Naive B cell (primary cell): ENCODE measurements at regions not wholly inside any gene's neighbourhood (a gene's known extent, or its start where the extent isn't known, plus 50 kb on each side); places are given as distances from the start of the nearest gene placed in this dataset.

Experiments used
- ATAC-seq, 2 donors: fragments of 150-1000 bp; cut with Tn5 transposase; 2 replicates each; pipeline ENCODE4 v1.10.0; 2021; ENCODE audit warnings: low read depth in 2 of 2, mild to moderate bottlenecking in 2 of 2, moderate library complexity in 2 of 2
- DNase-seq: peaks from one replicate; pipeline ENCODE4 v3.0.0; 2022
- H3K27ac Mint-ChIP-seq, 6 donors: one replicate each; pipeline ENCODE4 v1.8.0; 2020 to 2022; ENCODE audit warnings: mild to moderate bottlenecking in 6 of 6, mixed read lengths in 6 of 6, moderate library complexity in 5 of 6, inconsistent platforms in 2 of 6
- H3K27me3 Mint-ChIP-seq, 3 donors: one replicate each; pipeline ENCODE4 v1.8.0; 2021 to 2022; ENCODE audit warnings: mixed read lengths in 3 of 3, mild to moderate bottlenecking in 1 of 3
- H3K36me3 Mint-ChIP-seq, 2 donors: one replicate each; pipeline ENCODE4 v1.8.0; 2020 to 2022; ENCODE audit warnings: mixed read lengths in 2 of 2, inconsistent platforms in 1 of 2, mild to moderate bottlenecking in 1 of 2
- H3K4me1 Mint-ChIP-seq, 3 donors: one replicate each; pipeline ENCODE4 v1.8.0; 2020 to 2022; ENCODE audit warnings: mixed read lengths in 3 of 3, inconsistent platforms in 1 of 3, mild to moderate bottlenecking in 1 of 3, moderate library complexity in 1 of 3
- H3K4me3 Mint-ChIP-seq, 8 donors: one replicate each; pipeline ENCODE4 v1.8.0; 2020 to 2022; ENCODE audit warnings: mild to moderate bottlenecking in 8 of 8, mixed read lengths in 8 of 8, moderate library complexity in 8 of 8, inconsistent platforms in 2 of 8
- H3K9me3 Mint-ChIP-seq, 7 donors: one replicate each; pipeline ENCODE4 v1.8.0; 2020 to 2022; ENCODE audit warnings: mixed read lengths in 7 of 7, mild to moderate bottlenecking in 5 of 7, inconsistent platforms in 2 of 7, moderate library complexity in 1 of 7

DNA sequence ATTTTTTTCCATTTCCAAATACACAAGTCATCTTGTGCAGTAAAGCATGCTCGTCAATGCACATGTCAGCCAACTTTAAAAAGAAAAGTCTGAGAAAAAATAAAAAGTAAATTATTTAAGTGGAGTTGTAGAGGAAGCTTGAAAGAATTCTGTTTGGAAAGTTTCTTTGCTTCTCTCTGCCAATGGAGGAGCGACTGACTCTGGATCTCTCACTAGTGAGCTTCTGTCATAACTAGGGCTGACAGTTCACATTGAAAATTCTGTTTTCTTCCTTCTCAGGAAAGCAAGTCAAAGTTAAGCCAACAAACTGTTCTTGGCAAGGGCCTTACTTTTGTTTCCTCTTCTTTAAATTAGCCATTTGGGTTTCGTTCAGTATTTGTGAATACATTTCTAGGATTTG, 298.2 kb downstream of the POU4F1 start:
- DNase-seq (no peak), ATAC-seq (no peak)
- H3K9me3 Mint-ChIP-seq = no peaks in the 10 kb centered on the region
- H3K4me3 Mint-ChIP-seq = no peak overlapping the region
- H3K4me1 Mint-ChIP-seq = no peaks in the 10 kb centered on the region
- H3K36me3 Mint-ChIP-seq = no peaks in the 10 kb centered on the region
- H3K27me3 Mint-ChIP-seq = peaks cover 0 to 8% (median 0%) of the 10 kb centered on the region in 3 donors
- H3K27ac Mint-ChIP-seq = no peak overlapping the region

DNA sequence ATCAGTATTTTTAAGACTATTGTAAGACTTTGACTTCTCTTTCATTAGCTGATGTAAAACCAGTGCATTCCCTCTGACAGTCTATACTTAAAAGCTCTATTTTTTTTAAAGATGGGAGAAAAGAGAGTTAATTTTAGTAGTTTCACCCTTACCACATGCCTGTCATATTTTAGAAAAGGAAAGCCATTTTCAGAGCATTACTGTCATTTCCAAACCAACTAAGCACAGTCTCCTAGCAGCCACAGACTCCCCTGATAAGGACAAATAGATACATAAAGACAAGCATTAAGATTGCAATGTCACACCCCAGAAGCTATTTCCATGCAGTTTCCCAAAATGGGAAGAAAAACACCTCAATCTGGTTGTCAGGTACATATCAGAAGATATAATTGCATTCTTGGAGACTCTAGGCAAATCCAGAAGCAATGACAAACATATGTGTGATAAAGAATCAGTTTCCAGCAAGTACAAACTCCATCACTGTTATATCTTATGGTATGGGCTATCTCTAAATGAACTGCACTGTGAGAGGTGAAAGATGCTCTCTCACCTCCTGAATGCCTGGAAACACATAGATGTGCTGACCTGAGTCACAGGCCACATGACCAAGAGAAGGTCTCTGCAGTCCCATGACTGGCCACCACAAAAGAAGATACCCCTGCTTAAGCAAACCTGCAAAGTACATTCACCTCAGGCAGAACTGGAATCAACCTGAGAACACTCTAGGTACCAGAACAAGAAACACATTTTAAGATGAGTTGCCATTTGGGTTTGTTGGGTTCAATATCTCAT, 303.3 kb downstream of the POU4F1 start:
- DNase-seq (no peak), ATAC-seq (no peak)
- H3K4me1 Mint-ChIP-seq = no peaks in the 10 kb centered on the region
- no peaks in the 10 kb centered on the region for H3K36me3 Mint-ChIP-seq
- peaks cover 0 to 7% (median 3%) of the 10 kb centered on the region in 3 donors for H3K27me3 Mint-ChIP-seq
- H3K4me3 Mint-ChIP-seq = no peak overlapping the region
- no peak overlapping the region for H3K27ac Mint-ChIP-seq
- peaks cover 0 to 3% (median 0%) of the 10 kb centered on the region in 7 donors for H3K9me3 Mint-ChIP-seq

DNA sequence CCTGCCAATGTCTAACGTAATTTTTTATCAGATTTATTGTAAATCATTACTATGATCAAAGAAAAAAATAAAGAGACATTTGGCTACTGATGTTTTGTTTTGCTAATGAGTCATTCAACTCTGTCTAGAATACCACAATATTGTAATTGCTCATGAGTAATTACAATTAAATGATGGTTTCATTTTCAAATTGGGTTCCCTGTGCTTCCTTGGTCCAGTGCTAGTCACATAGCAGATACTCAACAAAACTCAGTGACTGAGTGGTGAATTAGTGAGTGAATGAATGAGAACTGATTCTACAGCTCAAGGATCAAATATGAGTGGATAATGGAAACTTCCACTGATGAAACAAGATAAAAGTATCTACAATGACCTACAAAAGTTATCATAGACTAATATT, 304.7 kb downstream of the POU4F1 start:
- peaks cover 0 to 3% (median 0%) of the 10 kb centered on the region in 7 donors for H3K9me3 Mint-ChIP-seq
- H3K4me3 Mint-ChIP-seq = no peak overlapping the region
- ATAC-seq = no peak
- H3K27ac Mint-ChIP-seq = no peak overlapping the region
- DNase-seq = no peak
- H3K36me3 Mint-ChIP-seq = no peaks in the 10 kb centered on the region
- H3K4me1 Mint-ChIP-seq = no peaks in the 10 kb centered on the region
- peaks cover 0 to 7% (median 0%) of the 10 kb centered on the region in 3 donors for H3K27me3 Mint-ChIP-seq

DNA sequence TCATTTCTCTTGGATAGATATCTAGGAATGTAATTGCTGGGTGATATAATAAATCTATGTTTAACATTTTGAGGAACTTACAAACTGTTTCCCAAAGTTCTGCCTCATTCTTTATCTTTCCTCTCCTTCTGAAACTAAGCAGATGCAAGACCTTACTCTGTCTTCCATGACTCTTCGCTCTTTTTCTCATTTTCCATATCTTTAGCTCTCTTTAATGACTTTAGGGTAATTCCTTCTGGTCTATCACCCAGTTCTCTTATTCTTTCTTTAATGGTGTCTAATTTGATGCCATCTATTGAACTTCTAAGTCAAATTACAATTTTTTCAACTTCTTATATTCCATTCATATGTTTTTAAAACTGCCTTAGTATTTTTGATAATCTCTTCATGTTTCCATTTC, 316.6 kb downstream of the POU4F1 start:
- Mint-ChIP-seq H3K27ac (no peak overlapping the region), H3K4me3 (no peak overlapping the region), H3K9me3 (peaks cover 12 to 34% (median 14%) of the 10 kb centered on the region in 7 donors), H3K36me3 (peaks cover 0 to 8% of the 10 kb centered on the region in 2 donors), H3K4me1 (no peaks in the 10 kb centered on the region), H3K27me3 (no peaks in the 10 kb centered on the region)
- no peak for DNase-seq
- ATAC-seq = no peak

DNA sequence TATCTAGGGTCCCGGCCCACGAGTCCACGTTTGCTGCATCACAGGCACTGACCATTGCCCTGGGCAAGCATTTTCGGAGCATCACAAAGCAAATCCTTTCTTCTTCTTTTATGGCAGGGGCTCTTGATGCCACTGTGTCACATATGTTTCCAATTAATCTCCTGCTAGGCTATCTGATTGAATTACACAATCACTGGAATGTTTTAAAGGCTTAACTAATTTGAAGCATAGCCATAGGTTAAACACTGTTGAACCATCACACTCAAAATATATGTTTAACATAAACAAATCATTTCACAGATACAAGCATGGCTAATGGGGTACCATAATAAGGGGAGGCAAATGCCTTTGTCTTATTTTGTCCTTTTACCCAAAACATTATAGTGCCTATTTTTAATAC, 338.3 kb downstream of the POU4F1 start:
- H3K9me3 Mint-ChIP-seq = peaks cover 0 to 10% (median 7%) of the 10 kb centered on the region in 7 donors
- no peaks in the 10 kb centered on the region for H3K27me3 Mint-ChIP-seq
- H3K4me3 Mint-ChIP-seq = no peak overlapping the region
- no peak for DNase-seq
- ATAC-seq = no peak
- no peaks in the 10 kb centered on the region for H3K36me3 Mint-ChIP-seq
- H3K4me1 Mint-ChIP-seq = no peaks in the 10 kb centered on the region
- no peak overlapping the region for H3K27ac Mint-ChIP-seq

DNA sequence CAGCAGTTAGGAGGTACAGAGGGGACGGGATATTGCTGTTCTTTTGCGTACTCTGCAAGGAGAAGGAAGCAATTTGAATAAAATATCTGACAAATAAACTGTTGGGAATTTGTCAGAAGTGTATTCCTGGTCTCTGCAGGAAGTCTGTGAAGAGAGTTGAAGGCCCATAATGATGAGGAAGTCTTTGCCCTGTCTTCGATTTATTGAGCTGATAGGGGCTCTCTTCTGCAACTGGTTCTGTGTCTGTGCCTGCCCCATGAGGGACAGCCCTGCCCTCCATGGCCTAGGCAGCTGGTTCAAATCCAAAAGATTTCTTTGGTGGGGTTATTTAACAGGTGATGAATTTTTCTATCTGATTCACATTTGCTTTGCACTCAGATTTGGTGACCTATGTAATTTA, 339.7 kb upstream of the EDNRB start:
- no peak for DNase-seq
- H3K4me1 Mint-ChIP-seq = no peaks in the 10 kb centered on the region
- H3K27ac Mint-ChIP-seq = no peak overlapping the region
- no peak overlapping the region for H3K4me3 Mint-ChIP-seq
- ATAC-seq = no peak
- H3K36me3 Mint-ChIP-seq = no peaks in the 10 kb centered on the region
- peaks cover 0 to 5% (median 0%) of the 10 kb centered on the region in 3 donors for H3K27me3 Mint-ChIP-seq
- peaks cover 0 to 11% (median 7%) of the 10 kb centered on the region in 7 donors for H3K9me3 Mint-ChIP-seq

DNA sequence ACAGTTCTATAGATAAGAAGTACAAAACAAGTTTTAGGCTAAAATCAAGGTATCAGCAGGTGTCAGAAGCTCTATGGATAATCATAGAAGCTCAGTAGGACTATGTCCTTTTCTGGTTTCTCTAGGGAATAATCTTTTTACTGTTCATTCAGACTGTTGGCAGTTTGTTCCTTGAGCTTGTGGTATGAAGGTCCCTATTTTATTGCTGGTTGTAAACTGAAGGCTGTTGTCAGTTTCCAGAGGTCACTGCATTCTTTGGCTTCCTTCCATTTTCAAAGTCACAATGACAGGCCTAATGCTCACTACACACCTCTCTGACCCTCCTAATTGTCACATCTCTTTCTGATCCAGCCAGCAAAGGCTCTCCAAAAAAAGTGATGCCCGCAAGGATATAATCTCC, 337.9 kb upstream of the EDNRB start:
- Mint-ChIP-seq H3K4me3 (no peak overlapping the region), H3K27me3 (peaks cover 0 to 10% (median 0%) of the 10 kb centered on the region in 3 donors), H3K9me3 (peaks cover 0 to 11% (median 7%) of the 10 kb centered on the region in 7 donors), H3K27ac (no peak overlapping the region), H3K4me1 (no peaks in the 10 kb centered on the region), H3K36me3 (no peaks in the 10 kb centered on the region)
- DNase-seq (no peak), ATAC-seq (no peak)

DNA sequence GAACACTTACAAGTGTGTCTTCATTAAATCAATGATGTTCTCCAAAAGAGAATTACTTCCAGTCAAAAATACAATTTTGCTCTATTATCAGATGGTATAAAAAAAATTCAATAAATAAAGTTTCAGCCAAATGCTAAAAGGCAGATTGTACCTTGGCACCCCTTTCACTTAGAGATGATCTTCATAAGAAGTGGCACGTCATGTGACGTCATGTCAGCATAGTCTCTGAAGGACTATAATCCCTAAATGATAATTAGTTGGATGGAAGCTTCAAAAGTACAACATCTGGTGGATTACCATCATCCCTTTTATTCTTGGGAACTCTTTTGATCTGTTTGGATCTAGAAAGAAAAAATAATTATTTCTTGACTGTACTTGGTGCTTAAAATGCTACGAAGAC, 335.5 kb upstream of the EDNRB start:
- H3K9me3 Mint-ChIP-seq = no peaks in the 10 kb centered on the region
- DNase-seq (no peak), ATAC-seq (no peak)
- H3K4me1 Mint-ChIP-seq = no peaks in the 10 kb centered on the region
- no peak overlapping the region for H3K27ac Mint-ChIP-seq
- no peaks in the 10 kb centered on the region for H3K36me3 Mint-ChIP-seq
- peaks cover 0 to 10% (median 0%) of the 10 kb centered on the region in 3 donors for H3K27me3 Mint-ChIP-seq
- no peak overlapping the region for H3K4me3 Mint-ChIP-seq

DNA sequence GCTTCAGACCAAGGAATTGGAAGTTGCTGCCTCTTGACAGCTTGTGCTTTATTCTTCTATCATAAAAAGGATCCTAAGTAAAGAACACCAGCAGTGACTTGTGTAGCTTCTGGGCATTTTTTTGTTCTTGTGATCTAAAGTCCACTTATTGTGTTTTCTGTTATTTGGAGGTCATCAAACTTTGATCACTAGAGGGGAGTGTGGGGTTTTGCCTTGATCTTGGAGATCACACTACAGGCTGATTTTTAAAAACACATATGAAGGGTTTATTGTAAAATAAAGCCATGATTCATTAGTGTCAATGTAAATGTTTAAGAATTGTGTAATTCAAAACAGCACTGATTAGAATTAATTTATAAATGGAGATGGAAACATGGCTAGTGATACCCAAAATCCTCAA, 328.7 kb upstream of the EDNRB start:
- H3K4me1 Mint-ChIP-seq = no peaks in the 10 kb centered on the region
- H3K4me3 Mint-ChIP-seq = no peak overlapping the region
- no peak overlapping the region for H3K27ac Mint-ChIP-seq
- DNase-seq = no peak
- H3K36me3 Mint-ChIP-seq = no peaks in the 10 kb centered on the region
- H3K27me3 Mint-ChIP-seq = no peaks in the 10 kb centered on the region
- ATAC-seq = no peak
- H3K9me3 Mint-ChIP-seq = no peaks in the 10 kb centered on the region

DNA sequence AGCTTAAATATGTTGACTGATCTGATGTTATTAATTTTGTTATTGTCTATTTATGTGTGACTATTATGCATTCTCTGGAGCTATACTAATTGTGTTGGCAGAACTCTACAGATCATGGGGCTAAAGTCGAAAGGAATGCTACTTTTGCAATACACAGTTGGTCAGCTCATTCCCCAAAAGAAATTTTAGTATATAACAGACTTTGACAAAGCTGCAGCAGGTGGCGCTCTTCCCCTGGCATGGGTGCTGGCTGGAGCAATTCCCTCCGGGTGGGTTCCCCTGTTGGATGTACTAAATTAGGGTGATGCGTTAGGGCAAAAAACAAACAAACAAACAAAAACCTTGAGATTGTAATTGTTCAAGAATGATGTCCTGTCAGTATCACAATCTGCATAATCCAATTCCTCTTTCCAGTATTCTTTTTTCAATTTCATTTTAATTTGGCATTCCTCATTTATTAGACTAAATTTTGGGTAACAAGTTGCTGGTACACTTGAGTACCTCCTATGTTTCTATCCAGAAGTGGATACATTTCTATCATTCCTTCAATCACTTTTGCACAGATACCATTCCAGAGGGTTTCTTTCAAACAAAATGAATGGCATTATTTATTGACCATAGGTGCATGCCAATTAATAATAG, 322.8 kb upstream of the EDNRB start:
- H3K4me1 Mint-ChIP-seq = no peaks in the 10 kb centered on the region
- no peaks in the 10 kb centered on the region for H3K9me3 Mint-ChIP-seq
- H3K4me3 Mint-ChIP-seq = no peak overlapping the region
- ATAC-seq = no peak
- no peaks in the 10 kb centered on the region for H3K27me3 Mint-ChIP-seq
- H3K27ac Mint-ChIP-seq = no peak overlapping the region
- no peak for DNase-seq
- no peaks in the 10 kb centered on the region for H3K36me3 Mint-ChIP-seq

DNA sequence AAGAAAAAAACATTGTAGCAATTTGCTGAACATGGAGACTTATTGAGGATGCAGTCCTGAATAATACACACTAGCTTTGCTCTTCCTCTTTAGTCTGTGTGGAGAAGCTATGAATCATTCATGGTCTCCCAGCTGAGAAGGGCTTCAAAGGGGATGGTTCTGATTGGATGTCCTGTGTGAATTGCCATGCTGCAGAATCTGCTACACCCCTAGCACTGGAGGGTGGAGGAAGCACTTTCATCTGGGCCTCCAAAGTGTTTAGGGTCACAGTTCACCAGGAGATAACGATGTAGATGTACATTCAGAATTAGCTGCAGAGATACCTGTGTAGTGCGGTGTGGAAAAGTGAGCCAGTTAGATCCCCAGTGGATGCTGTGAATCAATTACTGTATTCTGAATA, 321.1 kb upstream of the EDNRB start:
- H3K27me3 Mint-ChIP-seq = peaks cover 0 to 7% (median 0%) of the 10 kb centered on the region in 3 donors
- DNase-seq = no peak

DNA sequence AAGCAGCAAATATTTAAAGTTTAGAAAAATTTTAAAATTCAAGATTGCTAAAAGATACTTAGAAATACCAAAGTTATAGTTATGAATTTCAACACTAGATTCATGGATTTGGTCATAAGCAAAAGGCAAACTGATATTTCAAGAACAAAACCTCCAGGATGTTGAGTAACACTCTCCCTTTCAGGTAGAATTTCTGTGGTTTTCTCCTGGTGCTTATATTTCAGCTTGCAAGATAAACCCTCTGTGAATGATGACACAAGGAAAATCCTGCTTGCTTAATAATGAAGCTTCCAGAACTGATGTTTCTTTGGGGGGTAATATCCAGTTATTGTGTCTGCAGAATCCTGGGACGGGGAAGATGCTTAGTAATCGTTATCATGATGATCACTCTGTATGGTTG, 320.3 kb upstream of the EDNRB start:
- ATAC-seq (no peak), DNase-seq (no peak)
- no peak overlapping the region for H3K27ac Mint-ChIP-seq
- no peaks in the 10 kb centered on the region for H3K4me1 Mint-ChIP-seq
- no peaks in the 10 kb centered on the region for H3K36me3 Mint-ChIP-seq
- no peak overlapping the region for H3K4me3 Mint-ChIP-seq
- peaks cover 0 to 15% (median 6%) of the 10 kb centered on the region in 3 donors for H3K27me3 Mint-ChIP-seq
- H3K9me3 Mint-ChIP-seq = peaks cover 0 to 6% (median 0%) of the 10 kb centered on the region in 7 donors

More for the DNA sequence above, 321.1 kb upstream of the EDNRB start:
- ATAC-seq = no peak
- Mint-ChIP-seq H3K27ac (no peak overlapping the region), H3K9me3 (no peaks in the 10 kb centered on the region), H3K4me3 (peak overlapping the region in 1 of 8 donors; percentile 12), H3K4me1 (no peaks in the 10 kb centered on the region), H3K36me3 (no peaks in the 10 kb centered on the region)

DNA sequence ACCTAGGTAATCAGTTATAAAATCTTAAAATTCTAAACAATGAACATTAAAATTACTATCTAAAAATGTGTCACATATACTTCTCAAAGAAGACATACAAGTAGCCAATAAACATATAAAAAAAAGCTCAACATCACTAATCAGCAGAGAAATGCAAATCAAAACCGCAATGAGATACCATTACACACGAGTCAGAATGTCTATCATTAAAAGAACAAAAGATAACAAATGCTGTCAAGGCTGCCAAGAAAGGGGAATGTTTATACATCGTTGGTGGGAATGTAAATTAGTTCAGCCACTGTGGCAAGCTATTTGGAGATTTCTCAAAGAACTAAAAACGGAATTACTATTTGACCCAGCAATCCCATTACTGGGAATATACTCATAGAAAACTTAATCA, 310.3 kb upstream of the EDNRB start:
- Mint-ChIP-seq H3K4me3 (no peak overlapping the region), H3K4me1 (no peaks in the 10 kb centered on the region), H3K27ac (no peak overlapping the region), H3K27me3 (peaks cover under 1 to 6% (median 5%) of the 10 kb centered on the region in 3 donors), H3K9me3 (peaks cover 0 to 4% (median 0%) of the 10 kb centered on the region in 7 donors), H3K36me3 (no peaks in the 10 kb centered on the region)
- DNase-seq (no peak), ATAC-seq (no peak)

DNA sequence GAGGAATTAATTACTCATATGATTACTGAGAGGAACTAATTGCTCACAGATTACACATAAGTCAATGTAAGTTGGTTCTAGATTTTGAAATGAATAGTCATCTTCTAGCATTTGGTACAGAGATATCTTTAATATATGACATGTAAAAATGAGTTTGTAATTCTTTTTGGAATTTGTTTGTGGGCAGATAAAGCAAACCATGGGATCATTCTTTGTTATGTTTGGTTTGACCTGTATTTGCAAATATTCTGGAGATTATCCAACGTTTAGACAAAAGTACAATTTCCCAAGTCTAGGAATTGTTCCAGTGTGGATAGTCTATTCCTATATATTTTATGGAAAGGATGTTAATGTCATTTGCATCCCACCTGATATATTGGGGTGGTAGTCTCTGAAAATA, 309.6 kb upstream of the EDNRB start:
- Mint-ChIP-seq H3K4me1 (no peaks in the 10 kb centered on the region), H3K27me3 (peaks cover 0 to 5% (median 0%) of the 10 kb centered on the region in 3 donors), H3K36me3 (no peaks in the 10 kb centered on the region), H3K4me3 (no peak overlapping the region), H3K27ac (no peak overlapping the region), H3K9me3 (peaks cover 0 to 2% (median 0%) of the 10 kb centered on the region in 7 donors)
- DNase-seq (no peak), ATAC-seq (no peak)
